Activated T-helper 9 cell treated with anti-CD3 and anti-CD28 coated beads, Interleukin-2, amount 50 U/mL, for 16 hours (primary cell): ENCODE measurements at regions not wholly inside any gene's neighbourhood (a gene's known extent, or its start where the extent isn't known, plus 50 kb on each side); places are given as distances from the start of the nearest gene placed in this dataset.
A peak's percentile ranks its signal among the peaks of the same experiment; 100 is the strongest.

Experiments used
- DNase-seq: peaks from one replicate; pipeline ENCODE4 v3.0.0-alpha.2; 2020; ENCODE audit warnings: low read depth

GRCh38 chr13:44120849-44121755 is 241.4 kb downstream of the LACC1 start:
- no peak for DNase-seq

DNA sequence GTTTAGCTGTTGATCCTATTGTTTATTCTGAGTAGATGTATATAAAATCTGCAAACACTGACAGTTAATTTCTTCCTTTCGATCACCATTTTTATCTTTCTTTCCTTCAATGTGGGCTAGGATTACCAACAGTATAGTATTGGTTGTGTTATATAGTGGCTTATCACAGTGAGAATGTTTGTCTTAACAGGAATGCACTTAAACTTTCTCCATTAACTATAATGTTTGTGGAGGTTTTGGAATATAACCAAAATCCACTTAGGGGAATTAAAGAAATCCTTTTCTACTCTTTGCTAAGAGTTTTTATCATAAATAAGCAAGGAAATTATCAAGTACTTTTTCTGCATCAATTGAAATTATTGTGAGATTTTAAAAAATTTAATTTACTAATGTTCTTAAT is 244.6 kb downstream of the LACC1 start:
- DNase-seq = no peak

DNA sequence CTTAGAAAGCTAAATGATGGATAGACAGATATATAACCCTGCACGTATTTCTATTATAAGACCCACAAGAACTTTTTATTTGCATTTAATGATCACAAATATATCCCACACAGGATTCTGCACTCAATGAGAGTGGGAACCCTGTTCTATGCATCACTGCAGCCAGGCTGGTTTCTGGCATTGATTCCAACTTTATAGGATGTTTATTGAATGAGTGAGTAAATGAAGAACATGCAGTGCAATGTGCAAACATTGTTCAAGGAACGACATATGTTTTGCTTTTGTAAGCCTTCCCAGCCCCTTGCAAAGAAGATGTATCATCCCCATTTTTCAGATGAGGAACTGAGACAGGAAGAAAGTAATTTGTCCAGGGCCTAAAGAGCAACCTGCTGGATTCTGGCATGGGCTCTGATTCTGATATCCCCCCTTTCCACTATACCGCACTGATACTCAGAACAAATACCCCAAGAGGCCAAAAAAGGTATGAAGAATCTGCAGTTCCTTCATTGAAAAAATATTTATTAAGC is 246.3 kb downstream of the LACC1 start:
- DNase-seq = no peak

DNA sequence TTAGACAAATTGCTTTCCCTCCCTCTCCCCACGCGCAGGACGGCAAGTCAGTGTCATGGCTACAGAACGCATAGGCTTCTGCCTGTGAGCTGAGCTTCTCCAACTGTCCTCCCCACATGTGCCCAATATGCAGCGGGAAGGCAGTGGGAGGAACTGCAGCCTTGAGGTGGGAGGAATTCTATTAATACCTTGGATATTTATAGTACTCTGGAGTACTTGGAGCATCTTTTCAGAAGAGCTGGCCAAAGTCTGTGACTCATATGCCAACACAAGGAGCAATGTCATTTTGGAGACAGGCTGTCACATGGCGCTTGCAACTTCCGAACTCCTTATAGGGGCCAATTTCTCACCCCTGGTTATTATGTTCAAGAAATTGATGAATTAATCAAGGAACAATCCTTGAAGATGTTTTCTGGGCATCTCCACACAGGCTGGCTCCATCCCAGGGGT is 245.0 kb upstream of the SERP2 start:
- no peak for DNase-seq

GRCh38 chr13:44129418-44129817 is 244.2 kb upstream of the SERP2 start:
- DNase-seq = no peak

DNA sequence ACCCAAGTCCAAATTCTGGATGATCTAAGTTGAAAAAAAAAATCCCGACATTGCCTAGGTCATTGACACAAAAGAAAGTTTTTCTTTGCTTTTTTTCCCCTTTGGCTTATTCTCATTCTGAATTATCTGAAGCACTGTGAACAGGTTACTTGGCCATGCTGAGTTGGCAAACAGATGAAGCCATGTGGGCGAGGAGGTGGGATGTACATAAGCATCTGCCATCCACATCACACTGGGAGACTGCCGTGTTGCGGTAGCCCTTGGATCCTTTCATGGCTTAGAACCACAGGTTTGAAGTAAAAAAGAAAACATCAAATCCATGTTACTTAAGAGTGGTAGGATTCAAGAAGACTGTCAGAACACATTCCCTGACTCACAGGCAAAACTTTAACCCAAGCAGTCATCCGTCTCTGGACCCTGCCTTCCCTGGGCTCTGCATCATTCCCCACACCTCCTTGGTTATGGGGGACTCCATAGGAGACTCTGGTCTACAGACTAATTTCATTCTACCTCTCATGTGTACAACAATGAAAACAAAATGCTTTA is 242.5 kb upstream of the SERP2 start:
- no peak for DNase-seq

- DNase-seq = no peak
Observed at GRCh38 chr13:44132710-44133109, 240.9 kb upstream of the SERP2 start.

DNA sequence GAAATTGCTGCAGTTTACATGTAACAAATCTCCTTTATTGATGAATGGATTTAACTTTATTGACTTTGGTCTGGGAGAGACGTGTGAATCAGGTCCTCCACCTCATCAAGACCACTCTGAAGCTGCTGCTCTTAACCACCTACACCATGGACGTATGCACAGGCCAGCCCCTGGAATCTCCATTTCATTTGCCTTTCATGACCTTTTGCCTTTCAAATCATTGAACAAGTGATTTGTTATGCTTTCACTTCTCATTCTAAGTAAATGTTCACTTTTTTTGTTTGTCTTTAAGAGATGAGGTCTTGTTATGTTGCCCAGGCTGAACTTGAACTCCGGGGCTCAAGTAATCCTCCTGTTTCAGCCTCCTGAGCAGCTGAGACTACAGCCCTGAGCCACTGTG is 240.0 kb upstream of the SERP2 start:
- DNase-seq = no peak

GRCh38 chr13:44135566-44135965 is 238.1 kb upstream of the SERP2 start:
- DNase-seq = no peak

DNA sequence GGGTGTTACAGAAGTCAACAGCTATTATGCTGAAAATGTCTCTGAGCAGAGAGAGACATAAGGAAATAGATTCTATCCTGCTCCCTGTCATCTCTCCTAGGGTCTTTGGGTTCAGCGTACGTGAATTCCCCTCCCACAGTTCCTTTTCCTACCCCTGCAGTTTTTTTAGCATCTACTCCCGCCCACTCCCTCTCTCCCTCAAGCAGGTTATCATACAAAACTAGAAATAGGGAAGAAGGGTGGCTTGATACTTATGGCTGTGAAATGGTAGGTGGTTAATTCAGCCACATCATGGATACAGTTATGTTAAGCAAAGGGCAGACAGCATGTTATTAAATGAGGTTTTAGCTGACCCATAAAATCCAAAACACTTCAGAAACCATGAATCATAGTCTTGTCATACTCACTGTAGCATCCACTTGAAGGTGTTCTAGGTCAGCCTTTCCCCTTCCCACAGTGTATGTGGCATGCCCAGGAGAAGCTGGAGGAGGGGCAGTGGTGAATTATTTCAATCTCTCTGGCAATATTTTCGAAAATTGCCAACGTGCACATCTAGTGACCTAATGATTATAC is 236.8 kb upstream of the SERP2 start:
- DNase-seq = no peak

- DNase-seq = no peak
Observed at GRCh38 chr13:44137466-44137865, 236.2 kb upstream of the SERP2 start.

GRCh38 chr13:44140146-44140545 is 233.5 kb upstream of the SERP2 start:
- no peak for DNase-seq

GRCh38 chr13:44140888-44141724 is 232.5 kb upstream of the SERP2 start:
- no peak for DNase-seq

DNA sequence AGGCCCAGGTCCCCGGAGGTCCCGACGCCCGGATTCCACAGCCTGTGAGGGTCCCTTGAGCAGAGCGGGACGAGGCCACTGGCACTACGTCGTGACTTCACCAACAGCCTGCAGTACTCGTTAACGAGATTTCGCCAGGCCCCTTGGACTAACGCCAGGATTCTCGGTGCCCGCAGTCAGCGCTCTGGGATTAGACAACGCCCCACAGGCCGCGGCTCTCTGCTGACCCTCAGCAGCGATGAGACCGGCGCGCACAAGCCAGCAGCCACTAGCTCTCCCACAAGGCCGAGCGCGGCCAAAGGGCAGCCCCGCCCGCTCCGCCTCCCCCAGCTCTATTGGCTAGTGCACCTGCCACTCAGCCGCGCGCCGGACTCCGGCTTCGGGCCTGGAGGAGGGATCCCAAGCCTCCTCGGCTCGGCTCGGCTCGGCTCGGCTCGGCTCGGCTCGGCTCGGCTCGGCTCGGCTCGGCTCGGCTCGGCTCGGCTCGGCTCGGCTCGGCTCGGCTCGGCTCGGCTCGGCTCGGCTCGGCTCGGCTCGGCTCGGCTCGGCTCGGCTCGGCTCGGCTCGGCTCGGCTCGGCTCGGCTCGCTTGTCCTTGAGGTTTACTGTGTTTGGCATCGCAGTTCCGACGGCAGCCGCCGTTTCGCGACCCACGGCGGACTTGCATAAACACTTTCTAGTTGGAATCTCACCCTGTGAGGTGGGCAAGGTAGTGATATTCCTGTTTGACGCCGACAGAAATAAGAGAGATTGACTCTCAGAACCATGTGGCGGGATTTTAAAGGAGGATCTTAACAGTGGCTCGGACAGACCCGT is 231.7 kb upstream of the SERP2 start:
- peak; percentile 90 for DNase-seq

GRCh38 chr13:44142540-44142867 is 231.1 kb upstream of the SERP2 start:
- no peak for DNase-seq

DNA sequence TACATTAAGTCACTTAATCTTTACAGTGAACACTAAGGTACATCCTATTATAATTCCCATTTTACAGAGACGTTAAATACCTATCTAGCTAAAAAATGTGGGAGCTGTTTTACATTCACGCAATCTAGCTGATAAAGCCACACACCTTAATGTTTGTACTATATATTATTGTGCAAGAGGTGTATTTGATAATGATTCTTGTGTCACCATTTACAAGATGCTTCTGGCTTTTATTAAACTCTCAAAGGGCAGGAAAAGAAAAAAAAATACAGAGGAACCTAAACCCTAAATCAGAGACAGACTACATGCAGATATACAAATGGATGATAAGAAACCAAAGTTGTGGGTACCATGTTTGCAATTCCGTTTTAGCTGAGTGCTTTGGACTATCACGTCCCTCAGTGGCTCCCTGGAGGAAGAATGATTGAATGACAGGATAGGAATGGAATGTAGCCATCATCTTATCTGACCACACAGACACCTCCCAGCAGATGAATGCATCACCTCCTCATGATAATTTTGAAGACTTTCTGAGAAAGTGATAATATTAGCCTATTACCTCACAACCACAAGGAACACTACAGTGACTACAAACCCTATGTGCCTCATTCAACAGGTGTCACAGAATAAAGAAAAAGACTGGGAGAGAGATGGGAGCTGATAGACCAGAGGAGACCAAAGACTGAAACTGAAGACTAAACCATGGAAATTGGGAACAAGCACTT is 230.5 kb upstream of the SERP2 start:
- no peak for DNase-seq

DNA sequence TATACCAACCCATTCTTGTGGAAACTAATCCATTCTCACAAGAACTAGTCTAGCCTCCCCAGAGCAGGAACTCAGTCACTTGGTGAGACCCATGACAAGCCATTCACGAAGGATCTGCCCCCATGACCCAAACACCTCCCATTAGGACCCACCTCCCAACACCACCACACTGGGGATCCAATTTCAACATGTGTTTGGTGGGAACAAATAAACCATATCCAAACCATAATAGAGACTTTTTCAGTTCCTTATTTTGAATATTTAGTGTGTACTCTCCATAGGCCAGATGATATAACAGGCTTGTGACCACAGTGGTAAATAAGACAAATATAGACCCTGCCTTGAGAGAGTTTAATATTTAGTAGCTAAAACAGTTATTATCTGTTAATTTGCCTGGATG is 227.5 kb upstream of the SERP2 start:
- DNase-seq = no peak

DNA sequence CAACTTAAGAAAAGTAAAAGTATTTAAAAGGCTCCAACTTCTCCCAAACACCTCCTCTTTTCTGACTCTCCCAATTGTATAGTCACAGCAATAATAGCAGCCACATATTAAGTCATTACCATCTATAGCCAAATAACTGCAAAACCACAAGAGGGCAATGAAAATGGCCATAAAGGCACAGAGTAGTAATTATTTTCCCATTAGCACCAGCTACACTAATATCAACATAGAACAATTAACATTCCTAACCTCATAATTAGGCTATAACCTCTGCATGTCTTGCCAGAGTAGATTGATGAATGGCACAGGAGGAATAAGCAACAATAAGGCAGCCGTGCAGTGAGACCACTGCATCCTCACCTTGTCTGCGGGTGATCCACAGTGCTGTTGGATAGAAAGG is 226.4 kb upstream of the SERP2 start:
- DNase-seq = no peak

DNA sequence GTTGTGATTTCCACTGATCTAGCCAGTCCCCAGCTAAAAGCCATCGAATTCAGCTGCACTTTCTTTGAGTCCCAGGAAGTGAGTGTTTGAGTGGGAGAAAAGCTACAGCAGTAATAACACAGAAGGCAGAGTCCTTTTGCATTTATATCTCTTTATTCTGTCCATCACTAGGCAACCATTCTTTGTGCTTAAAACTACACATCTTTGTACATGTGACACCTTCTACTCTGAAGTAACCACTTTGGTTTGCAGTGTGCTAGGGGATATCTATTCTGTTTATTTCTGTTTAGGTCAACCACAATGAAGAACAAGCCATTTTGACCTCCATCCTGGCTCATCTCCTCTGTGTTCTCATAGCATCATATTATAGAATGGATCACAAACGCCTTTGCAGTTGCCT is 226.0 kb upstream of the SERP2 start:
- DNase-seq = no peak

GRCh38 chr13:44148159-44148914 is 225.3 kb upstream of the SERP2 start:
- no peak for DNase-seq
